ENCODE measurements at regions not wholly inside any gene's neighbourhood (a gene's known extent, or its start where the extent isn't known, plus 50 kb on each side); places are given as distances from the start of the nearest gene placed in this dataset.

- no peak for TF ChIP-seq YY1 (IDR thresholded peaks at IDR 0.05; ENCODE audit: insufficient read depth, insufficient read length)
- TF ChIP-seq ZNF274 (IDR thresholded peaks at IDR 0.05; ENCODE audit: low read depth, low read length) = no peak
- no peak for TF ChIP-seq SUZ12 (IDR thresholded peaks at IDR 0.05; ENCODE audit: extremely low read depth, insufficient read depth, insufficient read length)
Observed at GRCh38 chr12:92629349-92630065, 73.3 kb upstream of the PLEKHG7 start.
